WI38 (cell line): ENCODE measurements at regions not wholly inside any gene's neighbourhood (a gene's known extent, or its start where the extent isn't known, plus 50 kb on each side); places are given as distances from the start of the nearest gene placed in this dataset.

Experiments used
- H3K4me3 ChIP-seq: 2 replicates; pipeline ENCODE4 v1.5.1; 2011; ENCODE audit warnings: low read depth, mild to moderate bottlenecking, control low read depth, low read length
- CTCF ChIP-seq: IDR thresholded peaks from 2 replicates; pipeline ENCODE4 v1.5.1; 2012; ENCODE audit warnings: low read depth, mild to moderate bottlenecking, control low read depth, low read length

- no peak overlapping the region for H3K4me3 ChIP-seq
- no peak for TF ChIP-seq CTCF
Observed at GRCh38 chr4:132530861-132531260, 618.2 kb upstream of the PCDH10 start.

DNA sequence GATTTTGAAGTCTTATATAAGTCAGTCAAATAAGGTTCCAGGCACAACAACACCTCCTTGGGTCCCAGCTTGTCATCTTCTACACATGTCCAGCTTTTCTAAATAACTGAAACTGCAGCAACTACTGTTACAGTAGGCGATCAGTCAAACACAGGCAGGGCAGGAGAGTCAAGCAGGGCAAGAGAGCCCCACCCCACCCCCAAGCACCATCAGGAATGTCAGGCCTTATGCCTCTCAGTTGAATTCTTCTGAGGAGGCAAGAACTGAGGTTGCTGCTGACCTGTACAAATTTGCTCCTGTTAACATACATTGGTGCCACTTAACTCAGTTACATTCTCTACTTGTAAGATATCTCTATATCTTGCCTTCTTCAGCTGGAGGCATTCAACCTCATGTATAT lies 608.8 kb upstream of the PCDH10 start:
- no peak for TF ChIP-seq CTCF

GRCh38 chr4:132540797-132541196 lies 608.3 kb upstream of the PCDH10 start:
- no peak overlapping the region for H3K4me3 ChIP-seq
- no peak for TF ChIP-seq CTCF

More for the DNA sequence above, 608.8 kb upstream of the PCDH10 start:
- H3K4me3 ChIP-seq: no peak overlapping the region

GRCh38 chr4:132542228-132542627 lies 606.9 kb upstream of the PCDH10 start:
- no peak for TF ChIP-seq CTCF
- H3K4me3 ChIP-seq: no peak overlapping the region

- no peak overlapping the region for H3K4me3 ChIP-seq
- no peak for TF ChIP-seq CTCF
Observed at GRCh38 chr4:132548463-132548862, 600.6 kb upstream of the PCDH10 start.

DNA sequence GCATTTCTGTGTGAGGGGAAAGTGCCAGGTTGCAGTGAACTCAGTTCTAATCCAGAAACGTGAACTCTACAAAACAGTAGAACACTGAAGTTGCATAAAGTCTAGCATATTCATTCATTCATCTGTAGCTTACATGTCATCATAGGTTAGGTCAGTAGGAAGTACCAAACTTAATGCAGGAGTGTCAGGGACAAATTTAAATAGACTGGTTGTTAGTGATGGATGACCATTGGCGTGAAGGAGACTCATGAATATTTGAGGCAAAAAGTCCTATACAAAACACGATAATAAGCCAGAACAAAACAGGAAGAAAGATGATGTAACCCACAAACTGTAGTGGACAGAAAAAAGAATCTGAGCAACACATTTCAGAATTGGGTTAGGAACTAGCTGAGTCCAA lies 592.8 kb upstream of the PCDH10 start:
- no peak for TF ChIP-seq CTCF
- no peak overlapping the region for H3K4me3 ChIP-seq

DNA sequence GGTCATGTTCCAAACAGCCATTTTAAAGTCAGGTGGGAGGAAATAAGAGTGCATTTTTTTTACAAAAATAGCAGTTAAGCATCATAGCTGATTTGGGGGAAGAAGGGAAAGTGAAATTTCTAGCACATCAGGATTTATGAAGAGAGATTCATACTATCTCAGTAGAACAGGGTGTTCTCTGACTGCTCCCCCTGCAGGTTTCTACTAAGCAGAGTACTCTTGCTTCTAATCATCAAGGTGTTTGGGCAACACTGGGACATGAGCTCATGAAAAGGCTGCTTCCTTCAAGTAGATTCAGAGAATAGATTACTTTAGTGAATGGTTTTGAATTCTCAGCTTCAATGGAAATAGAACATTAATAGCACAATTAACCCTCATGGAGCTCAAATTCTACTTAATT lies 591.4 kb upstream of the PCDH10 start:
- no peak for TF ChIP-seq CTCF
- H3K4me3 ChIP-seq: no peak overlapping the region

GRCh38 chr4:132564920-132565319 lies 584.2 kb upstream of the PCDH10 start:
- TF ChIP-seq CTCF: no peak
- no peak overlapping the region for H3K4me3 ChIP-seq
